Neural cell (in vitro differentiated cells): ENCODE measurements at regions not wholly inside any gene's neighbourhood (a gene's known extent, or its start where the extent isn't known, plus 50 kb on each side); places are given as distances from the start of the nearest gene placed in this dataset.

Source experiments
- H2AFZ ChIP-seq: fragments of 200-600, 300-800 bp; sonication (generic), shearing (Covaris generic); 2 replicates; pipeline ENCODE4 v1.6.0; 2014; ENCODE audit warnings: low read depth, mild to moderate bottlenecking, antibody characterized with exemption, low read length, moderate library complexity
- H3F3A ChIP-seq: fragments of 200-600 bp; shearing (Covaris generic); 2 replicates; pipeline ENCODE4 v1.6.1; 2016; ENCODE audit warnings: mild to moderate bottlenecking, moderate library complexity, mixed read lengths, antibody characterized with exemption, low read length; ENCODE audit not compliant: insufficient read depth, poor library complexity, severe bottlenecking
- H3K27ac ChIP-seq: fragments of 200-600, 300-800 bp; sonication (generic), shearing (Covaris generic); 2 replicates; pipeline ENCODE4 v1.5.1; 2014; ENCODE audit warnings: mild to moderate bottlenecking, low read length, moderate library complexity
- H3K27me3 ChIP-seq: fragments of 300-800, 200-600 bp; sonication (generic), shearing (Covaris generic); 2 replicates; pipeline ENCODE4 v1.6.0; 2014; ENCODE audit warnings: mild to moderate bottlenecking, low read depth, low read length, moderate library complexity; ENCODE audit not compliant: insufficient read depth
- H3K36me3 ChIP-seq: fragments of 300-800, 200-600 bp; sonication (generic), shearing (Covaris generic); 2 replicates; pipeline ENCODE4 v1.5.1; 2014; ENCODE audit warnings: mild to moderate bottlenecking, antibody characterized with exemption, low read length, moderate library complexity; ENCODE audit not compliant: insufficient read depth
- H3K4me2 ChIP-seq: fragments of 300-800, 200-600 bp; sonication (generic), shearing (Covaris generic); 2 replicates; pipeline ENCODE4 v1.6.0; 2014; ENCODE audit warnings: mild to moderate bottlenecking, low read length
- H3K4me3 ChIP-seq: fragments of 300-800, 200-600 bp; sonication (generic), shearing (Covaris generic); 2 replicates; pipeline ENCODE4 v1.5.1; 2014; ENCODE audit warnings: mild to moderate bottlenecking, low read length, moderate library complexity
- H3K79me2 ChIP-seq: fragments of 200-600 bp; shearing (Covaris generic); replicated peaks from 2 replicates; pipeline ENCODE4 v1.6.0; 2014; ENCODE audit warnings: mild to moderate bottlenecking, low read length, moderate library complexity; ENCODE audit not compliant: insufficient read depth
- H3K9ac ChIP-seq: fragments of 300-800, 200-600 bp; sonication (generic), shearing (Covaris generic); 2 replicates; pipeline ENCODE4 v1.6.1; 2016; ENCODE audit warnings: mild to moderate bottlenecking, low read length, mixed read lengths
- H3K9me2 ChIP-seq: fragments of 200-600 bp; shearing (Covaris generic); 2 replicates; pipeline ENCODE4 v1.6.1; 2016; ENCODE audit warnings: mild to moderate bottlenecking, low read length, mixed read lengths; ENCODE audit not compliant: insufficient read depth
- H3K9me3 ChIP-seq: fragments of 200-600, 300-800 bp; sonication (generic), shearing (Covaris generic); 2 replicates; pipeline ENCODE4 v1.6.1; 2016; ENCODE audit warnings: mild to moderate bottlenecking, mixed run types, low read length, moderate library complexity, mixed read lengths
- H4K20me1 ChIP-seq: fragments of 200-600 bp; shearing (Covaris generic); 2 replicates; pipeline ENCODE4 v1.6.1; 2016; ENCODE audit warnings: mild to moderate bottlenecking, mixed run types; ENCODE audit not compliant: insufficient read depth
- EP300 ChIP-seq: fragments of 450-650 bp; conservative IDR thresholded peaks from 2 replicates; pipeline ENCODE4 v1.6.1; 2014; ENCODE audit warnings: antibody characterized with exemption, mild to moderate bottlenecking, moderate library complexity; ENCODE audit not compliant: poor library complexity, severe bottlenecking
- EZH2 ChIP-seq: fragments of 200-600, 300-800 bp; shearing (Covaris generic), sonication (generic); IDR thresholded peaks from 2 replicates; pipeline ENCODE4 v1.6.1; 2014; ENCODE audit warnings: antibody characterized with exemption, low read length, borderline replicate concordance, mild to moderate bottlenecking; ENCODE audit not compliant: insufficient read depth, poor library complexity, severe bottlenecking
- MXI1 ChIP-seq: fragments of 450-650 bp; conservative IDR thresholded peaks from 2 replicates; pipeline ENCODE4 v1.6.1; 2014; ENCODE audit warnings: antibody characterized with exemption, mild to moderate bottlenecking; ENCODE audit not compliant: poor library complexity, severe bottlenecking
- POLR2AphosphoS5 ChIP-seq: IDR thresholded peaks from 2 replicates; pipeline ENCODE4 v1.6.1; 2012
- RAD21 ChIP-seq: fragments of 450-650 bp; conservative IDR thresholded peaks from 2 replicates; pipeline ENCODE4 v1.6.1; 2014; ENCODE audit warnings: antibody characterized with exemption, mild to moderate bottlenecking, moderate library complexity
- SMC3 ChIP-seq: fragments of 450-650 bp; conservative IDR thresholded peaks from 2 replicates; pipeline ENCODE4 v1.6.1; 2014; ENCODE audit warnings: antibody characterized with exemption, mild to moderate bottlenecking, moderate library complexity; ENCODE audit not compliant: poor library complexity
- TAF1 ChIP-seq: IDR thresholded peaks from 2 replicates; pipeline ENCODE4 v1.6.1; 2012; ENCODE audit warnings: low read depth
- TF ChIP-seq, protein P1 (sequence below): fragments of 450-650 bp; IDR thresholded peaks from 2 replicates; pipeline ENCODE4 v1.5.1; 2014; ENCODE audit warnings: antibody characterized with exemption, mild to moderate bottlenecking, moderate library complexity; ENCODE audit not compliant: poor library complexity, severe bottlenecking
- TF ChIP-seq, protein P2 (sequence below): IDR thresholded peaks from 2 replicates; pipeline ENCODE4 v1.6.1; 2012; ENCODE audit warnings: borderline replicate concordance

DNA sequence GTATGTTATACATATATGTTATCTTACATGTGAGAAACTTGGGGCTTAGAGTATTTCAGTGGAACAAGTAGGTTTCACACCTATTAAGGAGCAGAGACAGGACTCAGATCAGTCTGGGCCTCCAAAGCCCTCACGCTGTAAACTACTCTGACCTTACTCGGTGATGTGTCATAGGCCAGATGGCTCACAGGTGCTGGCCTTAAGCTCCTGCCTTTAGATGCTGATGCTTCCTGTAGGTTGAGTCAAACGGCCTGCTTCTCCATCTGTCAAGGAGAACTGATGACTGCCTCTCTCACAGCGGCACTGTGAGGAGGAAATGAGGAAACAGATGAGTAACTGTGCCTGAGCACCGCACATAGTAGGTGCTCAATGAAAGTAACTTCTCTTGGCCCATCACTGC lies 312.6 kb upstream of the COBL start:
- H3K79me2 ChIP-seq, result no peaks in the 10 kb centered on the region
- no peaks in the 10 kb centered on the region for H3K9me3 ChIP-seq
- no peak overlapping the region for H2AFZ ChIP-seq
- H3K9ac ChIP-seq, result no peak overlapping the region
- H3K9me2 ChIP-seq, result no peaks in the 10 kb centered on the region
- no peaks in the 10 kb centered on the region for H3K27me3 ChIP-seq
- H3K27ac ChIP-seq, result no peak overlapping the region
- no peaks in the 10 kb centered on the region for H4K20me1 ChIP-seq
- H3F3A ChIP-seq, result no peaks in the 10 kb centered on the region
- H3K36me3 ChIP-seq, result no peaks in the 10 kb centered on the region
- TF ChIP-seq MXI1 (no peak), RAD21 (no peak)
- no peak overlapping the region for H3K4me3 ChIP-seq
- no peak overlapping the region for H3K4me2 ChIP-seq

DNA sequence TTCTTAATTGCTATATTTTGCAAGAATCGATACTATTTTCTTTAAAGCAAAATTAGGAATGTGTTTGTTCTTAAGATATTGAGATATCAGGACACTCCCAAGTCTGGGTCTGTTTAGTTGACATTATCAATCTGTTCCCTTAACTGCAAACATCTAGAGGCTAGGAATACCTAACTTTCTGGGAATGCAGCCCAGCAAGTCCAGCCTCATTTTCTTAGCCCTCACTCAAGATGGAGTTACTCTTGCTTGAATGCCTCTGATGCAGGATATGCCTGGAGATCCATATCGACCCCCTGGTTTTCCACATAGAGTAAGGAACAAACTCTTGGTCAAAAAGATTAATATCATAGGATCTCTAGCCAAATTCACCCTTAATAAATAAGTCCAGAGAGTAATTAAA lies 305.3 kb upstream of the COBL start:
- Histone ChIP-seq H3K9me3 (no peaks in the 10 kb centered on the region), H3K9me2 (no peaks in the 10 kb centered on the region), H4K20me1 (no peaks in the 10 kb centered on the region), H3K79me2 (no peaks in the 10 kb centered on the region), H3K36me3 (no peaks in the 10 kb centered on the region), H3K27me3 (no peaks in the 10 kb centered on the region), H3F3A (no peaks in the 10 kb centered on the region), H2AFZ (no peak overlapping the region), H3K27ac (no peak overlapping the region), H3K4me2 (no peak overlapping the region), H3K4me3 (no peak overlapping the region), H3K9ac (no peak overlapping the region)
- no peak for TF ChIP-seq POLR2AphosphoS5
- TF ChIP-seq MXI1, result no peak
- TF ChIP-seq EZH2, result no peak
- no peak for TF ChIP-seq TAF1
- TF ChIP-seq RAD21, result no peak
- no peak for TF ChIP-seq EP300
- TF ChIP-seq, protein P1, sequence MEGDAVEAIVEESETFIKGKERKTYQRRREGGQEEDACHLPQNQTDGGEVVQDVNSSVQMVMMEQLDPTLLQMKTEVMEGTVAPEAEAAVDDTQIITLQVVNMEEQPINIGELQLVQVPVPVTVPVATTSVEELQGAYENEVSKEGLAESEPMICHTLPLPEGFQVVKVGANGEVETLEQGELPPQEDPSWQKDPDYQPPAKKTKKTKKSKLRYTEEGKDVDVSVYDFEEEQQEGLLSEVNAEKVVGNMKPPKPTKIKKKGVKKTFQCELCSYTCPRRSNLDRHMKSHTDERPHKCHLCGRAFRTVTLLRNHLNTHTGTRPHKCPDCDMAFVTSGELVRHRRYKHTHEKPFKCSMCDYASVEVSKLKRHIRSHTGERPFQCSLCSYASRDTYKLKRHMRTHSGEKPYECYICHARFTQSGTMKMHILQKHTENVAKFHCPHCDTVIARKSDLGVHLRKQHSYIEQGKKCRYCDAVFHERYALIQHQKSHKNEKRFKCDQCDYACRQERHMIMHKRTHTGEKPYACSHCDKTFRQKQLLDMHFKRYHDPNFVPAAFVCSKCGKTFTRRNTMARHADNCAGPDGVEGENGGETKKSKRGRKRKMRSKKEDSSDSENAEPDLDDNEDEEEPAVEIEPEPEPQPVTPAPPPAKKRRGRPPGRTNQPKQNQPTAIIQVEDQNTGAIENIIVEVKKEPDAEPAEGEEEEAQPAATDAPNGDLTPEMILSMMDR, result no peak
- TF ChIP-seq SMC3, result no peak
- TF ChIP-seq, protein P2, sequence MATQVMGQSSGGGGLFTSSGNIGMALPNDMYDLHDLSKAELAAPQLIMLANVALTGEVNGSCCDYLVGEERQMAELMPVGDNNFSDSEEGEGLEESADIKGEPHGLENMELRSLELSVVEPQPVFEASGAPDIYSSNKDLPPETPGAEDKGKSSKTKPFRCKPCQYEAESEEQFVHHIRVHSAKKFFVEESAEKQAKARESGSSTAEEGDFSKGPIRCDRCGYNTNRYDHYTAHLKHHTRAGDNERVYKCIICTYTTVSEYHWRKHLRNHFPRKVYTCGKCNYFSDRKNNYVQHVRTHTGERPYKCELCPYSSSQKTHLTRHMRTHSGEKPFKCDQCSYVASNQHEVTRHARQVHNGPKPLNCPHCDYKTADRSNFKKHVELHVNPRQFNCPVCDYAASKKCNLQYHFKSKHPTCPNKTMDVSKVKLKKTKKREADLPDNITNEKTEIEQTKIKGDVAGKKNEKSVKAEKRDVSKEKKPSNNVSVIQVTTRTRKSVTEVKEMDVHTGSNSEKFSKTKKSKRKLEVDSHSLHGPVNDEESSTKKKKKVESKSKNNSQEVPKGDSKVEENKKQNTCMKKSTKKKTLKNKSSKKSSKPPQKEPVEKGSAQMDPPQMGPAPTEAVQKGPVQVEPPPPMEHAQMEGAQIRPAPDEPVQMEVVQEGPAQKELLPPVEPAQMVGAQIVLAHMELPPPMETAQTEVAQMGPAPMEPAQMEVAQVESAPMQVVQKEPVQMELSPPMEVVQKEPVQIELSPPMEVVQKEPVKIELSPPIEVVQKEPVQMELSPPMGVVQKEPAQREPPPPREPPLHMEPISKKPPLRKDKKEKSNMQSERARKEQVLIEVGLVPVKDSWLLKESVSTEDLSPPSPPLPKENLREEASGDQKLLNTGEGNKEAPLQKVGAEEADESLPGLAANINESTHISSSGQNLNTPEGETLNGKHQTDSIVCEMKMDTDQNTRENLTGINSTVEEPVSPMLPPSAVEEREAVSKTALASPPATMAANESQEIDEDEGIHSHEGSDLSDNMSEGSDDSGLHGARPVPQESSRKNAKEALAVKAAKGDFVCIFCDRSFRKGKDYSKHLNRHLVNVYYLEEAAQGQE, result no peak

DNA sequence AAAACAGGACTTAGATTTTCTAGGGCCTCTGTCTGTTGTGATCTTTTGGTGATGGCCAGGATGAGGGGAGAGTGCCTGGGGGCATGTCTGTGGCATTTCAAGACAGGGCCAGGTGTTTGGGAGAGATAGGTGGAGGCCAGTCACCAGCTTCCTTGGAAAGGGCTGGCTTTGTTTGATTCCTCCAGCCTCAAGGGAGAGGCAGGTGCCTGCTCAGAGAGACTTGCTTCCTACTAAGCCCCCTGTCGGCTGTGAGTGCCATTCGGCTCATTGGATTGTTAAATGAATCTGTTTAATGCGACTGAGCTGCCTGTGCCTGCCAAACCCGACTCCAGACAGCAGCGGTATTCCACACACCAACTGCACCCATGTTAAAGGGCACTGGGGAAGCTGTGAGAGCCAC lies 304.1 kb upstream of the COBL start:
- no peaks in the 10 kb centered on the region for H3K36me3 ChIP-seq

More for the DNA sequence above, 304.1 kb upstream of the COBL start:
- no peaks in the 10 kb centered on the region for H3F3A ChIP-seq
- H3K9me3 ChIP-seq, result no peaks in the 10 kb centered on the region
- no peak overlapping the region for H3K27ac ChIP-seq
- H3K79me2 ChIP-seq, result no peaks in the 10 kb centered on the region
- H3K9me2 ChIP-seq, result no peaks in the 10 kb centered on the region
- H4K20me1 ChIP-seq, result no peaks in the 10 kb centered on the region
- no peak overlapping the region for H3K4me3 ChIP-seq
- no peak overlapping the region for H2AFZ ChIP-seq
- H3K4me2 ChIP-seq, result no peak overlapping the region
- no peaks in the 10 kb centered on the region for H3K27me3 ChIP-seq
- TF ChIP-seq, protein P1, result no peak
- H3K9ac ChIP-seq, result no peak overlapping the region
